ENCODE measurements at regions not wholly inside any gene's neighbourhood (a gene's known extent, or its start where the extent isn't known, plus 50 kb on each side); places are given as distances from the start of the nearest gene placed in this dataset.
"Not testable (repeated sequence)": the region's sequence is repeated elsewhere in the genome, so short reads cannot be mapped to it uniquely, and the experiment has no call there.

DNA sequence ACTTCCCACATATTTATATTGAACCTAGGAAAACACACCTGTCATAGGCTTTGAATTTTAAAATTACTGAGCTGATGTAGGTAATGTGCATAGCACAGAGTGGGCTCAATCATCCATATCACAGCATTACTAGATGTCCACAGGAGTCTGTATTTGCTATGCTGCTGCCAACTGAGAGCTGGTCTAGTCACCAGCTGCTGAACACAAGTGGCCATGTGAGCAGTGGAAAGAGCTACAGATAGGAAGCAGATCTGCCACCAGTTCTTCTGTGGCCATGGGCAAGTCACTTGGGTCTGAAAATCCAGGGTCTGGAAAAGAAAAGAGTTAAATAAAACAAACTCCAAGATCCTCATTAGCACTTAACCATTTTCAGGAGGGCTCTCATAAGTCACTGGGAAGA, 91.8 kb downstream of the APIP start:
- no peak for DNase-seq (ENCODE audit: low spot score in 2 of 2)
- TF ChIP-seq, protein P1, sequence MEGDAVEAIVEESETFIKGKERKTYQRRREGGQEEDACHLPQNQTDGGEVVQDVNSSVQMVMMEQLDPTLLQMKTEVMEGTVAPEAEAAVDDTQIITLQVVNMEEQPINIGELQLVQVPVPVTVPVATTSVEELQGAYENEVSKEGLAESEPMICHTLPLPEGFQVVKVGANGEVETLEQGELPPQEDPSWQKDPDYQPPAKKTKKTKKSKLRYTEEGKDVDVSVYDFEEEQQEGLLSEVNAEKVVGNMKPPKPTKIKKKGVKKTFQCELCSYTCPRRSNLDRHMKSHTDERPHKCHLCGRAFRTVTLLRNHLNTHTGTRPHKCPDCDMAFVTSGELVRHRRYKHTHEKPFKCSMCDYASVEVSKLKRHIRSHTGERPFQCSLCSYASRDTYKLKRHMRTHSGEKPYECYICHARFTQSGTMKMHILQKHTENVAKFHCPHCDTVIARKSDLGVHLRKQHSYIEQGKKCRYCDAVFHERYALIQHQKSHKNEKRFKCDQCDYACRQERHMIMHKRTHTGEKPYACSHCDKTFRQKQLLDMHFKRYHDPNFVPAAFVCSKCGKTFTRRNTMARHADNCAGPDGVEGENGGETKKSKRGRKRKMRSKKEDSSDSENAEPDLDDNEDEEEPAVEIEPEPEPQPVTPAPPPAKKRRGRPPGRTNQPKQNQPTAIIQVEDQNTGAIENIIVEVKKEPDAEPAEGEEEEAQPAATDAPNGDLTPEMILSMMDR (IDR thresholded peaks at IDR 0.05): no peak
- TF ChIP-seq POLR2A (IDR thresholded peaks at IDR 0.05): no peak
- no peak overlapping the region for H3K4me3 ChIP-seq (ENCODE audit: low read depth, poor library complexity, severe bottlenecking)
- intact Hi-C loops (cut with DNase I; ENCODE audit: low total_unique reads): no loop called here

DNA sequence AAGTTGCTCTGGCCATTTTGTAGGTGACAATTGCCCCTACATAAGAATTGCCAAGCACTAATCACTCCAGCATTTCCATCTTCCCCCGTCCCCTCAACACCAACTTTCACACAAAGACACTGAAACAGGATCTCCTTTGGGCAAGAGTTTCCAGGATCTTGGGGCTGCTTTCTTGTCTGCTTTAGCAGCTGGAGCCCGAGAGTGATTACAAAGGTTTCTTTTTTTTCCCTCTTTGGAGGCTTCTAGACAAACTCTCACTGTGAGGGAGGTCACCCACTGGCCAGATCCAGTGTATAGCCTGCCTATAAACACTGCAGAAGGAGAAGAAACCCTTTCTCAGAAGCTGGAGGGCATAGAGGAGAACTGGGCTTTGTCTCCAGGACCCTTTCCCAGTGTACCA, 92.5 kb downstream of the APIP start:
- DNase-seq (ENCODE audit: low spot score in 2 of 2): no peak
- TF ChIP-seq, protein P1 (IDR thresholded peaks at IDR 0.05): no peak
- no peak for TF ChIP-seq POLR2A (IDR thresholded peaks at IDR 0.05)
- WGBS, 2 donors: 59 to 76% methylated on average over 2 of the region's 2 CpGs
- H3K4me3 ChIP-seq (ENCODE audit: low read depth, poor library complexity, severe bottlenecking): no peak overlapping the region
- intact Hi-C loops (cut with DNase I; ENCODE audit: low total_unique reads): no loop called here

DNA sequence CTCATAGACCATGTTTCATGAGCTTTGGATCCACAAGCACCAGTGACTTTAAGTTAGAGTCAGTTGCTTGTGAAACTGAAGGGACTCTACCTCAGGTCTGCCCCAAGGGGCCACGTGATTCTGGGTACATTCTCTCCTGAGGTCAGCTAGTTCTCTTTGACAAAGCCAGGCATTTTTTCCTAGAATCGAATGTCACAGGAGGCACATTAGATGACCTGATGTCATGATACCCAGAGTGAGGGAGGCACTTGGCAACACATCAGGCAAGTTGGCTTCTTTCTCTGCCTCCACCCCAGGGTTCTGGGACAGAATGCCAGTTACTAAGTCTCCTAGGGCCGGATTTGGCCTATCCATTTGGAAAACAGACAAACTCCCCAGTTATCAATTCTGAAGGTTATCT, 93.0 kb downstream of the APIP start:
- DNase-seq (ENCODE audit: low spot score in 2 of 2): no peak
- intact Hi-C loops (cut with DNase I; ENCODE audit: low total_unique reads): no loop called here
- H3K4me3 ChIP-seq (ENCODE audit: low read depth, poor library complexity, severe bottlenecking): no peak overlapping the region
- WGBS, 2 donors: 26 to 39% methylated on average over 3 of the region's 3 CpGs
- no peak for TF ChIP-seq POLR2A (IDR thresholded peaks at IDR 0.05)
- TF ChIP-seq, protein P1 (IDR thresholded peaks at IDR 0.05): no peak

DNA sequence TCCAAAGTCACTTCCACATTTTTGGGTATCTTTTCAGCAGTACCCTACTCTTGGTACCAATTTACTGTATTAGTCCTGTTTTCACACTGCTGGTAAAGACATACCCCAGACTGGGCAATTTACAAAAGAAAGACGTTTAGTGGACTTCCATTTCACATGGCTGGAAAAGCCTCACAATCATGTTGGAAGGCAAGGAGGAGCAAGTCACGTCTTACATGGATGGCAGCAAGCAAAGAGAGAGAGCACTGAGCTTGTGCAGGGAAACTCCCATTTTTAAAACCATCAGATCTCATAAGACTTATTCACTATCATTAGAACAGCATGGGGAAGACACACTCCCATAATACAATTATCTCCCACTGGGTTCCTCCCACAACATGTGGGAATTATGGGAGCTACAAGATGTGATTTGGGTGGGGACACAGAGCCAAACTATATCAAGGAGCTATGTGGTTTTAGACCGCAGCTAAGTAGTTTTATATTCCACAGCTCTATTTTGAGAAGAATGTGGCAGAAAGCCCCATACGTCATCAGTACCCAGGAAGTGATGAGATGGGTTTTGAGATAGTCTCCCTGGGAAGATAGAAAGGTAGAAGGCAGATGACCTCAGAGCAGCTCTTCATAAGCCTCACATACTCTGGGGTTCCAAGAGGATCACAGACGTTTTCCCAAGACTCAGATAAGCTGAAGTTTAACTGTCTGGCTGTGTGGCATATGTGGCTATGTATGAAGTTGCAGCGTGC, 96.3 kb downstream of the APIP start:
- H3K4me3 ChIP-seq (ENCODE audit: low read depth, poor library complexity, severe bottlenecking): no peak overlapping the region
- TF ChIP-seq, protein P1 (IDR thresholded peaks at IDR 0.05): no peak
- no peak for TF ChIP-seq POLR2A (IDR thresholded peaks at IDR 0.05)
- 77% methylated on average over 6 of the region's 6 CpGs for WGBS, 2 donors
- intact Hi-C loops (cut with DNase I; ENCODE audit: low total_unique reads): no loop called here
- no peak for DNase-seq (ENCODE audit: low spot score in 2 of 2)

DNA sequence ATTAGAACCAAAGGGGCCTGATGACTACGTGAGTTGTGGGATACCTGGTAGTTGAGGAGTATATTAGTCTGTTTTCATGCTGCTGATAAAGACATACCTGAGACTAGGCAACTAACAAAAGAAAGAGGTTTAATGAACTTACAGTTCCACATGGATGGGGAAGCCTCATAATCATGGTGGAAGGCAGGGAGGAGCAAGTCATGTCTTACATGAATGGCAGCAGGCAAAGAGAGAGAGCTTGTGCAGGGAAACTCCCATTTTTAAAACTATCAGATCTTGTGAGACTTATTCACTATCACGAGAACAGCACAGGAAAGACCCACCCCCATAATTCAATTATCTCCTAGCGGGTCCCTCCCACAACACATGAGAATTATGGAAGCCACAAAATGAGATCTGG, 98.4 kb downstream of the APIP start:
- WGBS, 2 donors: 79 to 81% methylated on average over 3 of the region's 3 CpGs
- intact Hi-C loops (cut with DNase I; ENCODE audit: low total_unique reads); H3K4me3 ChIP-seq (ENCODE audit: low read depth, poor library complexity, severe bottlenecking); DNase-seq (ENCODE audit: low spot score in 2 of 2): not testable (repeated sequence)

DNA sequence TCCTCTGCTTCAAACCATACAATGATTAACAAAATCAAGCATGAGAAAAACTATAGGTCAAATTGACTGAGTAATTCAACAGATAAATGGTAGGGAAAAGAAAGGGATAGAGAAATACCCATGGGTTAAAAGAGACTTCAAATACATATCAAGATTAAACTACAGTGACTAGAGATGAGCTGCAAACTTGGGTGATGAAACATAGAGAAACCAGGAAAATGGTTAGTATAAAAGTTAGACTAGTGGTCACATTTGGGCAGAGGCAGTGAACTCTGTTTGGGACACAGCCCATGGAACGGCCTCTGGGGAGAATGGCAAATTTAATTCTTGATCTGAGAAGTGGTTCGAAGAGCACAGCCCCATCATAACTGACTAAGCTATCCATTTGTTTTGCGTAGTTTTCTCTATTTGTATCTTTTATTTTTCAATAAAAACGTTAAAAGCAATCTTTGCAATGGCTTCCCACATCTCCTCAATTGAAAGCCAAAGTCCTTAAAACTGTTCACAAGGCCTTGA, 99.4 kb downstream of the APIP start:
- TF ChIP-seq, protein P1 (IDR thresholded peaks at IDR 0.05): no peak
- TF ChIP-seq POLR2A (IDR thresholded peaks at IDR 0.05): no peak
- intact Hi-C loops (cut with DNase I; ENCODE audit: low total_unique reads): no loop called here
- WGBS, 2 donors: 76 to 78% methylated on average over 4 of the region's 4 CpGs

More for the DNA sequence above, 99.4 kb downstream of the APIP start:
- DNase-seq (ENCODE audit: low spot score in 2 of 2): no peak
- no peak overlapping the region for H3K4me3 ChIP-seq (ENCODE audit: low read depth, poor library complexity, severe bottlenecking)
